NCI-H2171 treated with DMSO at 0.1 percent for 48 hours (cell line): ENCODE measurements at regions not wholly inside any gene's neighbourhood (a gene's known extent, or its start where the extent isn't known, plus 50 kb on each side); places are given as distances from the start of the nearest gene placed in this dataset.
"Not testable (repeated sequence)": the region's sequence is repeated elsewhere in the genome, so short reads cannot be mapped to it uniquely, and the experiment has no call there.

Source experiments
- DNase-seq: peaks from one replicate; lab custom pipeline; 2025; lab: John Stamatoyannopoulos, UW

GRCh38 chrX:465418-466215, 78.9 kb upstream of the PPP2R3B start:
- no peak for DNase-seq

- DNase-seq = not testable (repeated sequence)
Measured at GRCh38 chrX:466836-467235, 80.1 kb upstream of the PPP2R3B start.

GRCh38 chrX:467686-468085, 81.0 kb upstream of the PPP2R3B start:
- DNase-seq = not testable (repeated sequence)

GRCh38 chrX:468979-469378, 82.3 kb upstream of the PPP2R3B start:
- DNase-seq = no peak

GRCh38 chrX:470686-471085, 84.0 kb upstream of the PPP2R3B start:
- DNase-seq = no peak

GRCh38 chrX:471281-471680, 84.6 kb upstream of the PPP2R3B start:
- DNase-seq = no peak

- not testable (repeated sequence) for DNase-seq
Measured at GRCh38 chrX:472275-472674, 85.6 kb upstream of the PPP2R3B start.

GRCh38 chrX:475926-476723, 89.4 kb upstream of the PPP2R3B start:
- DNase-seq = no peak

GRCh38 chrX:476724-477075, 90.0 kb upstream of the PPP2R3B start:
- no peak for DNase-seq

- DNase-seq = no peak
Measured at GRCh38 chrX:477441-478012, 90.8 kb upstream of the PPP2R3B start.

GRCh38 chrX:479273-479981, 92.7 kb upstream of the PPP2R3B start:
- DNase-seq = no peak

- DNase-seq = no peak
Measured at GRCh38 chrX:480861-481417, 94.2 kb upstream of the PPP2R3B start.

GRCh38 chrX:482192-482701, 95.5 kb upstream of the PPP2R3B start:
- no peak for DNase-seq

GRCh38 chrX:482702-483203, 96.0 kb upstream of the PPP2R3B start:
- no peak for DNase-seq

GRCh38 chrX:485368-485767, 98.7 kb upstream of the PPP2R3B start:
- DNase-seq = no peak

GRCh38 chrX:486325-486724, 99.6 kb upstream of the PPP2R3B start:
- no peak for DNase-seq

GRCh38 chrX:487836-488235, 101.1 kb upstream of the PPP2R3B start:
- no peak for DNase-seq

- DNase-seq = no peak
Measured at GRCh38 chrX:489820-490219, 103.1 kb upstream of the PPP2R3B start.

- no peak for DNase-seq
Measured at GRCh38 chrX:497186-498014, 110.7 kb upstream of the PPP2R3B start.

- not testable (repeated sequence) for DNase-seq
Measured at GRCh38 chrX:498901-499300, 112.2 kb upstream of the PPP2R3B start.

- DNase-seq = no peak
Measured at GRCh38 chrX:499870-500364, 113.2 kb upstream of the PPP2R3B start.
